GM21825 (cell line): ENCODE measurements at regions not wholly inside any gene's neighbourhood (a gene's known extent, or its start where the extent isn't known, plus 50 kb on each side); places are given as distances from the start of the nearest gene placed in this dataset.

Source experiments
- ATAC-seq: cut with Tn5 transposase; IDR thresholded peaks from one replicate; pipeline ENCODE4 v1.9.1; 2021; ENCODE audit warnings: mild to moderate bottlenecking, moderate library complexity; ENCODE audit not compliant: unreplicated experiment

DNA sequence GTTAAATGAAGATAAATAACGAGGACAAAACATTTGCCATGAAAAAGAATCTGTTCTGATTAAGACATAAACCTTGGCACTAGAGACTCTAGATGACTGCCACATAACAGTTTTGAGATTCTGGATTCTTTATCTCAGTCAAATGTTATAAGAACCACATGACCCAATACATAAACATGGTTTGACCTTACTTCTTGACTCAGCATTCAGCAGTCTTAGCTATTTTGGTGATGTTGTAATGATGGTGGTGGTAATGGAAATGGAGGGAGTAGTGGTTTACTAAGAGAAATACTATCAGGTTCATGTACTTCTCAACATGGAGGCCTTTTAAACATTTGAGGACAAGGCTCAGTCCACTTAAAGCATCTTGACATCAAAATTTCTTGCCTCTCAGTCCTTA lies 925.4 kb downstream of the CDH11 start:
- no peak for ATAC-seq

DNA sequence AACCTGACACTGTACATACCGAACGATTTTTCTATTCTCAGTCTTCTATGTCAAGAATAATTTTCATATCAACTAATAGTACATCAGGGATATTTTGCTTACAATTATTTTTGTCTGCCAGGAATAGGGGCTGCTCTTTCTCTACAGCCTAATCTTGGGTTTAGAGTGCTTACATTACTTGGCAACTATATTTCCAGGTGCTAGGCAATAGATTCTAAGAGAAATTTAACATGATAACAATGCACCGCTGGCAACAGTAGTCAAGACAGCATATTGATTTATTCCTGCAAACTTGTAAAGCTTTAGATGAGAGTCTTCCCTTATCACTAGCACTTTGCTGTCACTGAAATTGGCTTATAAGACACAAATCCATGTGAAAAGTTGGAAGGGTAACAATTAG lies 935.9 kb downstream of the CDH11 start:
- ATAC-seq: no peak

DNA sequence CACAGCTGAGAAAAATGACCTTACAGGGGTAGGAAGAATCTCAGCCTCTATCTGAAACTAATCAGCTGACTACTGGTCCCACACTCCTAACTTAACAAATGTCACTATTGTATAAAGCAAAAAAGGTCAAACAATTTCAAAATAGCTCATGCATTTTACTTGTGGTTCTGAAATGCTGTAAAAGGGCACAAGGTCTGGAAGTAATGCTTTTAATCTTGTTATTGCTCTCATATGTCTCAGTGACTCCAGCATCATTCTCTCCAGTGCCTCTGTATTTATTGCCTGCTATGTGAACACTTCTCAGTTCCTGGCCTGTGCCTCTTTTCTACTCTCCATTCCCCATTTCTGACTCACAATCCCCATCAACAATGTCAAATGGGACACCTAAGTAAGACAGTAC lies 937.7 kb downstream of the CDH11 start:
- ATAC-seq: no peak

DNA sequence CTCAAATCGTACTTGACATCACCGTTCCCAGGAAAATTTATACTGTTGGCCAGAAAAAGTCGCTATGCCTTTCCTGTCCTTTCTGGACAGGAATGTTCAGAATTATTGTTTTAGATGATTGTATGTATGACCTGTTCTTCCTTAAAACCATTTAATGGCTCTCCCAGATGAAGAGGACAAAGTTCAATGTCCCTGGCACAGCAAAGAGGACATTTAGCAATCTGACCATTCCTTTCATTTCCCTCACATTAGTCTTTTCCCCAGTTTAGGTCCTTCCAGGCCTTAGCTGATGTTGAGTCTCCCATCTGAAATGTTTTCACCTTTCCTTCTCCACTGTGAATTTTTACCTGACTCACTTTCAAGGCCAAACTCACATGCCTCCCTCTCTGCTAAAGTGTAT lies 938.9 kb downstream of the CDH11 start:
- ATAC-seq: no peak

DNA sequence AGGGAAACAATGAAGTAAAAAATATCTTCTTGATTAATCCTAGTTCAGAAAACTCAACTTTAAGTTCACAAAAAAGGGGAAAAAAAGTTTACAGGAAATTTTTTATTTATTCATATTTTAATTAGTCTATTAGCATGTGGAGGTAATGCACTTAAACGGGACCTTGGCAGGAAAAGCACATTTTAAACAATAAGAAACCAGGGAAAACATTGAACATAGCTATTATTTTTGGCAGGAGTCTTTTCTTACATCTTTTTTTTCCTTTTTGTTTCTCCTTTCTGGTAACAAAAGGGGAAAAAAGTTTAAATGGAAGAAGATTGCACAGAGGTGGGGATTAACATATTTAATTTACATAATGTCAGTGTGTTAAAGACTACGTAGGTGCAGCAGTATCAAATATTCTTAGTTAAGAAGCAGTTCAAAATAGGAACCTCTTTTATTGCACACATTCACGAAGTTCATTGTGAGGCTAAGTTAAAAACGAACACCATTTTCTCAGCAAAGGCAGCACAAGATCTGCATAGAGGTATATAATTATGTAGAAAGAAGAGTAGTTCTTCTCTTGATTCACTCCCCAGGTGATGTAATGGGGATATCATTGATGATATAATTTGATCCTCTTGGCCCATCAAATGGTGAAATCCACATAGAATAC lies 940.5 kb downstream of the CDH11 start:
- ATAC-seq: no peak

DNA sequence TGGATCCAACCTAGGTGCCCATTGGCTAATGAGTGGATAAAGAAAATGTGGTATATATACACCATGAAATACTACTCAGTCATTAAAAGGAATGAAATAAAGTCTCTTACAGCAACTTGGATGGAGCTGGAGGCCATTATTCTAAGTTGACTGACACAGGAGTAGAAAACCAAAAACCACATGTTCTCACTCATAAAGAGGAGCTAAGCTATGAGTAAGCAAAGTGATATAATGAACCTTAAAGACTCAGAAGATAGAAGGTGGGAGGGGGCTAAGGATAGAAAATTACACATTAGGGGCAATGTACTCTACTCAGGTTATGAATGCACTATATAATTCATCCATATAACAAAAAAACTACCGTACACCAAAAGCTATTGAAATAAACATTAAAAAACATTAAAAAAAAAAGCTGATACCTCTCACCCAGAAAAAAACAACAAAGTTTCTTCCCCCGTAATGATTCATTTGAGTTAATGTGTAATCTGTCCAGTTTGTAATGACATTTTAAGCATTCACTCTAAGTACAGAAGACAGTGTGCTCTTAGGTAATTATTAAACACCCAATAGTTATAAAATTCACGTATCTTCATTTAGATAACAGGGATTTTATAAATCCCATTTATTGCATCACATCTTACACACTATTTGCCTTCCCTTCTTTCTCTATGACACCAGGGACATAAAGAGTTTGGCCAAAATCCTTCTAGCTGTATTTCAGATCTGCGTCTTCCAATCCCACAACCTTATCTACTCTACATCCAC lies 941.5 kb downstream of the CDH11 start:
- ATAC-seq: no peak

DNA sequence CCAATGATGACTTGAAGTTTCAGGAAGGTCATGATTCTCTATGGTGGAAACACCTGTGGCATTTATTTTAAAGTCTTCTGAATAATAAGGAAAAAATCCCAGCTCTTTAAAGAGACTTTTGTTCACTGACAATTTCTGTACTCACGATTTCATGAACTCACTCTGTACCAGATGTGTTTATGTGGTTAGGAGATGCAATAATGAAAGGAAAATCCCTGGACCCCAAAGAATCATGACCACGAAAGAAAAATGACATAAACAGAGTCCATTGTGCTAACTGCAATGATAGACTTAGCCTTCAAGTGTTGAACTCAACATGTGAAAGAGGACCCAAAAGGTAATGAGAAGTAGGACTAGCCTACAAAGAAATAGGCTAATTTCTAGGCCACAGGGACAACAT lies 947.5 kb downstream of the CDH11 start:
- ATAC-seq: no peak

DNA sequence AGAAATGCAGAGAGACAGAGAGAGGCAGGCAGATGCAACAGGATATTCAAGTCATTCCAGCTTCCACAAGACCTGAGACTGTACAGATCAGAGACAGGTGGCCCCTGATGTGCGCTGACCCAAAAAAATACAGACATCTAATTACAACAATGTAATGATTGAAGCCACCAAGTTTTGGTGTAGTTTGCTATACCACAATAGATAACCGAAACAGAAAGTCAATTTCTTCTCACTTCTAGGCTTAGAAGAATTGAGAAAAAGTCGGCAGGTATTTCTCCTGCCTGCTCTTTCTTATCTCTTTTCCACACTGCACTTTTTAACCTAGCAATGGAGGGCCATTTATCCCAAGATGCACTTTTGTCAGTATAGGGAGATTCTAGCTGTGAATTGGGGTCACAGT lies 949.2 kb downstream of the CDH11 start:
- no peak for ATAC-seq

DNA sequence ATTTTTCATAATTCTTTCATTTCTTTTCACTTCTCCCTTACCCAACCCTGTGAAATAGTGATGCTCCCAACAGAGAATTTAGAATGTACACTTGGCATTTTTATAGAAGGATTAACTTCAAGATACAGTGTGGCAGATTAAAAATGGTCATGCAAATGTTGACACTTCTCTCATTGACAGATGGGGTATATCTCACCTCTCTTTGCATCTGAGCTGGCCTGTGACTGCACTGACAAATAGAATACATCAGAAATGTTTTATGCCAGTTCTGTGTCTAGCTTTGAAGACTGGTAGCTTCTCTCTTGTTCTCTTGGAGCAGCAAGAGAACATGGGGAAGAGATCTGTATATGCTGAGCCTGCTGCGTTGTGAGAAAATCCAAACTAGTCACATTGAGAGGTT lies 949.6 kb downstream of the CDH11 start:
- ATAC-seq: no peak

DNA sequence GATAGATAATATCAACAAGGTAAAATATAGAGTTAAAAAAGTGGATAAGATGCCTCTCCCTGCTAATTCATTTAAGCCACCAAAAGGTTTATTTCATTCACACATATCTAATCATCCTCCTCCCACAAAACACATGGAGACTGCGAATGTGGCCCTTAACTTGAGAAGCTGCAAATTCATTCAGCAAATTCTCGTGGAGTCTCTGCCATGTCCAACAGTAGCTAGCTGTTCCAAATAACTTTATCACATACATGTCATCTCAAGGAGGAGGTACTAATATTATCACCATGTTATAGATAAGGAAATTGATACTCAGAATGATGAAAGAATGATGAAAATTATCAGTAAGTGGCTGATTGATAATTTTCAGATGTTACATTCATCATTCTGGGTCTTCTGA lies 950.2 kb downstream of the CDH11 start:
- no peak for ATAC-seq

DNA sequence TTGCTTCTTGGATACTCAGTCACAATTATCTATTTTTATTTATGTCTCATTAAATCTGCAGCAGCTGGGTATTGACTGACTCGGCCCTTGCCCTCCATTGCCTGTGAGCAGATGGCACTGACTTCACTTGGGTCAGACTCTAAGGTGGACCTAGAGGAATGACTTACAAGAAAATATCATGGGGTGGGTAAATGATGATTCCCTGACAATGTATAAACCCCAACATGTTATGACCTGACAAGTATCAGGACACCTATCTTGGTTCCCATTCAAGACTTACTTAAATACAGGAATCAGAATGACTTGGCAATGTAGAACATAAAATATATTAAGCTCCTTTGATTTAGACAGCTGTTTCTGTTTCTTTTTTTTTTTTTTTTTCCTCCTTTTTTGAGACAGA lies 953.5 kb downstream of the CDH11 start:
- ATAC-seq: no peak

DNA sequence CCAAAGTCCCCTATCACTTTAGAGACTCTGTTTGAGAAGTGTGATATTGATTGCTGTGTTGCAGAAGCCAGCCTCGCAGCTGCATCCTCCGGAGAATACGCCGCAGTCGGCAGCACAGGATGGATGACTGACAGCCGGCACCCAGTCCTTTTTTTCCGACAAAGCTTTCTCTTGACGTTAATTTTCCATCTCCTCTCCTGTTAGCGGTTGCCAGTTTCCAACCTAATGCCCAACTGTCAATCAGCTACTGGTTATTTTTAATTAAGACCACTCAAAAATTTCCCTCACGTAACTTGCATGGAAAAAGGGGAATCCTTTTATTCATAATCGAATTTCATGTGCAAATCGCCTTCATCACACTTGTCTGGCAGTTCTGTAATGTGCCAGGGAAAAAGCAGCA lies 953.9 kb downstream of the CDH11 start:
- no peak for ATAC-seq

DNA sequence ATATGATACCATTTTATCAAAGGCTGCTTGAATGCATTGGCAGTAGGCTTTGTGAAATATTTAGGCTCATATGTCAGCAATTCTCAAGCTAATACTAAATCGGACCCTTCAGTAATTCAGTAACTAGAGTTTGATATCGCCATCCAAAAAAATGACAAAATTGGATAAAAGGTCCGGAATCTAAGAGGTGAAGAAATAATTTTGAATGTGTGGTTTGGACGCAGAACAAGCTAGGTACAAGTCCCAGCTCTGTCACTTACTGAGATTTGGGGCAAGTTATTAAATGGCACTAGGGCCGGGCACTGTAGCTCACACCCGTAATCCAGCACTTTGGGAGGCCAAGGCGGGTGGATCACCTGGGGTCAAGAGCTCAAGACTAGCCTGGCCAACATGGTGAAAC lies 956.5 kb downstream of the CDH11 start:
- ATAC-seq: no peak

DNA sequence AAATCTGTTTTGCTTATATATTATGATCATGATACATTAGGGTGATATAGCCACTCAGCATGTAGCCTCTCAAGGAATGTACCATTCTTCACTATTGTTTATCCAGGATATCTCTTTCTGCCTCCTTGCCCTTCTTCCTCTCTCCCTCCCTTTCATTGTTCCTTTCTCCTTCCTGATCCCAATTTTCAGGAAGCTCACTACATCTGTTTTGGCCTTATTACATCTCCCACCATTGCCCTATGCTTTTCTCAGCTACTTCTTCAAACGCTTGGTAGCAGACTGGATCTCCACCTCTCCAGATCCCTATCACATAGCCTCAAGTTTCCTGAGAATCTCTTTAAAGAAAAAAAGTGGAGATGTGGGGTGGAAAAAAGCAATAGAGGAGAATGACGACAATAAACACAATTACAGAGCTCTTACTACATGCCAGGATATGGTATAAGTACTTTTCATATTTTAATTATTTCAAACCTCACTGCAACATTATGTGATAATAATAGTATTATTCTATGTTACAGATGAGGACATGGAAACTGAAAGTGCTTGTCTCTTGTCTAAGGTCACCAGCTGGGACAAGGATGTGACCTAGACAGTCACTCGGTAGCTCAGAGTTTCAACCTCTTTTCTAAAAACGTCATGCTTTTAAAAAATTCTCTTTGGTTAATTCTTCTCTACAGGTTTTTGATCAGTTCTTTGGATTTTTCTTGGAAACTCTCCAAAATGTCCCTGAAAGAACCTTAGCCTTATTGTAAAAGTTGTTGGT lies 959.1 kb downstream of the CDH11 start:
- no peak for ATAC-seq

DNA sequence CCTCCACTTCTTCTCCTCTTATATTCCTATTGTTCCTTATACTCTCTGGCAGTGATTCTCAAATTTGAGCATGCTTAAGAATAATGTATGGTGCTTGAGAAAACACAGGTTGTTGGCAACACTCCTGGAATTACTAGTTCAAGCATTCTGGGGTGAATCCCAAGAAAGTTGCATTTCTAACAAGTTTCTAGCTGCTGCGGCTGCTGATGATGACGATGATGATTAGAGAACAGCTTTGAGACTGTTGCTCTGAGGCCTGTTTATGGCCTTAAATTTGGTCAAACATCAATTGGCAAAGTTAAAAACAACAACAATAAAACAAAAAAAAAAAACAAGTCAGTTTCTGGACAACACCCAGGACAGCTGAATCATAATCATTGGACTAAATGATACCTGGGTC lies 961.9 kb downstream of the CDH11 start:
- no peak for ATAC-seq

DNA sequence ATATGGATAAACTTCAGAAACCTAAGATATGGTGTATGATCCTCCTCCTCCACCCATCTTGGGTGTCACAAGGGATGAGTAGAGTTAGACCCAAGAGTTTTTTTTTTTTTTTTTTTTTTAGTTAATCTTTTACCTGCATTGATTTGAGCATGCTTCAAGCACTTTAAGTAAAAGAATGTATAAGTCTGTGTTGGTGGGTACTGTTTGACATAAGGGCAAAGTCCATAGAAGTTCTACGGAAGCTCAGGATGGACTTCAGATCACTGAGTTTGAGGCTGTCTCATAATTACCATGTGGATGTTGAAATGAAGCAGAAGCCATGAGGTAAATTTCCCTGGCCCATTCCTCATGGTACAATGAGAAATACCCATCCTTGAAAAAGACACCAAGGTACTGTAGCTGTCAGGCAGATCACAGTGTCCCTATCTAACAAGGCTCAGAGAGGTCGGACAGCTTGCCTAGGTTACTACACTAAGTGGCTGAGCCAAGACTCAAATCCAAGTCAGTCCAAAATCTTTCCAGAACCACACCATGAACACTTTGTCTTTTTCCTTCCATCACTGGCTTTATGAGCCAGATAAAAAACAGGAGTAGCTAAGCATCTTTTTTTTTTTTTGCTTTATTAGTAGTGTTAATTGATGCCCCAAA lies 962.8 kb downstream of the CDH11 start:
- no peak for ATAC-seq

DNA sequence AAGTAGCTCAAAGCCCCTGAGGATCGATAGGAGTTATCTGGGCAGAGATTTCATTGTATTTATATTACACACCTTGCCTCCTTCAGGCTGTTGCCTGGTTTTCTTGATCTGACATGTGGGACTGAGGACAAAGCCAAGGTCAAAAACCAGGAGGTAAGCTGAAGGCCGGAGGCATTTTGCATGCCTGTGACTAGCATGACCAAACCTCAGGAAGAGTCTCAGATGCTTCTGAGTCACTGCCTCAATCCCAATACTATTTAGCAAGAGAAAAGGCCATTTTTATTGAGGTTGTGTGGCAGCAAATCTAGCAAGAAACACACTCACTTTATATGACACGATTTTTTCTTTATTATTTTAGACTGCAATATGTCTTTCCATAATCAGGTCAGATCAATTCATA lies 968.1 kb downstream of the CDH11 start:
- ATAC-seq: no peak

DNA sequence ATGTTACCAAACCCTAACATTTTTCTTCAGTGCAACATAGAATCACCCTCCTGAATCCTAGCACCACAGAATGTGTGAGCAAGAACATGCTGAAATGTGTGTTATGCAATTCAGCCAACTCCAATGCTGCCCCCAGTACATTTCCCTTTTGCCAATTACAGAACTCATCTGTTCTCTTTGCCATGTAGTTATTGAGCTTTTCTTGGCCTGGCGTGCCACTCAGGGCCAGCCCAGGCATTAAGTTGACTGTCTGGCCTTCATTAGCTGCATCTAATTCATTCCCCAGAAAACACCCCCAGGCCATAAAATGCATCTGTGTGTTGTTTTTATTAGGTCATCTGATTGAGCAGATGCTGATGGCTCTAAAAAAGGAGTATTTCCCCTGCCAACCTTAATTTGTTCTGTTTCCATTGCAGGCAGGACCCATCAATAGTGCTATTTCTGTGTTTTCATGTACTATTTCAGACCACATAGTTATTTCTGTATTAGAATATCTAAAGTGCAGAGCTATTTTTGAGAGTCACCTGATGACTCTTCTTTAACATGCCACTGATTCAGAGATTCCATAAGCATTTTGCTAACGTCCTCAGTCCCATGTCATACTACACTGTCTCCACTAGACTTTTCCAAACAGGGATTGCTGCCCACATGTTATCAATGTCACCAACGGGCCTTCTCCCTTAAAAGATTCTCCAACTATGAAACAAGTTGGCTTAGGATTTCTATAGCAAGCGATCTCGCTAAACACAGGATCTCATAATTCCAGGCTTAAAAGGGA lies 969.7 kb downstream of the CDH11 start:
- no peak for ATAC-seq

DNA sequence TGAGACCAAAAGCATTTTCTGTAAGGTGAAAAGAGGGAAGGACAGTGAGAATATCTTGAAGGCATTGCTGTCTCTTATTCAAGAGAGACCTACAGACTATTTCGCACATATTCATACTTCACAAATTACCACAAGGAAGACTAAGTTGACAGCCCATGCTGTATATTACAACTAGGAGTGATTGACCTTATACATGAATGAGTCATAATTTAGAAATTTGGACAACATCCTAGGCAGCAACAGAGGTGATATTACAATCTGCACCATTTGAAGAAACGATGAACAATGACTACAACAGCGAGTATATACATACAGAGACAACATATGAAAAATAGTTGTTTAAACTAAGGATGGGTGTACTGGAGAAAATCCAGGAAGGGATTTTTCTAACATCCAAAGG lies 971.7 kb downstream of the CDH11 start:
- ATAC-seq: no peak

DNA sequence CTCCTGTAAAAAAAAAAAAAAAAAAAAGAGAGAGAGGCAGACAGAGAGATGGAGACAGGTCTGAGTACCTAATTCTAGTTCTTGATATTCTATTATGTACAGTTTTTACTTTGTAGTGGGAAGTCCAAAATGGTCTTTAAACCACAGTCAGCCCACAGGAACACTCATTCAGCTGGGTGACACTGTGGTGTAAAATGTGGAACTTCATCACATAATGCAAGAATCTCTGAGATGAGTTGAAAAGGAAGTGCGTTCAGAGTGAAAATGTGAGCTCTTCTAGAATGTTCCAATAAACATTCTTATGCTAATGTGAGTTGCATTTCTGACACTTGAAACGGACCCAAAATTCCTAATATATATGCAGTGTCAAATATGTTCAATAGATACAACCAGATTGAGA lies 972.1 kb downstream of the CDH11 start:
- no peak for ATAC-seq

DNA sequence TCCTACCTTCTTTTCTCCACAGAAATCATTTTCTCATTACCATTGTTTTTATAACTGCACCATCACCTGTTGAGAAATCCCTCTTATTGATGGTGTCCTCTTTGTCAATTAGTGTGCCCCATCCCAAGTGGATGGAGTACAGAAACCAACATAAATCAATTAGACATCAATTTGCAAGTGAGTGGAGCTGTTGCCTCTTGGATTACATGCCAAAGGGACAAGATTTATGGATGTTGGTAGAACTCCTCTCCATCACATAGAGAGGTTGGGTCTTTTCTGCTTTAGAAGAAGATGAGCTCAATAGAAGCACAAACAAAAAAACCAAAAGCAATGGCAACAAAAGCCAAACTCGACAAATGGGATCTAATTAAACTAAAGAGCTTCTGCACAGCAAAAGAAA lies 973.5 kb downstream of the CDH11 start:
- no peak for ATAC-seq
